ENCODE measurements at regions not wholly inside any gene's neighbourhood (a gene's known extent, or its start where the extent isn't known, plus 50 kb on each side); places are given as distances from the start of the nearest gene placed in this dataset.

- TF ChIP-seq CTCF (conservative IDR thresholded peaks at IDR 0.05; ENCODE audit: low read depth, low read length) (no peak), EZH2 (IDR thresholded peaks at IDR 0.05; ENCODE audit: low read length, unreplicated experiment) (no peak), EZH2phosphoT487 (IDR thresholded peaks at IDR 0.05; ENCODE audit: borderline replicate concordance, low read length) (no peak)
Observed at GRCh38 chr2:156087875-156088274, 244.6 kb downstream of the NR4A2 start.
